HEK293 (cell line): ENCODE measurements at regions not wholly inside any gene's neighbourhood (a gene's known extent, or its start where the extent isn't known, plus 50 kb on each side); places are given as distances from the start of the nearest gene placed in this dataset.
A peak's percentile ranks its signal among the peaks of the same experiment; 100 is the strongest.

ENCODE experiments used
- CTCF ChIA-PET: fragments of 350-600 bp; formaldehyde crosslinking; extraction: SDS; loops from one replicate; lab custom pipeline; 2021; ENCODE audit warnings: antibody characterized with exemption; lab: Yijun Ruan, JAX
- POLR2A ChIA-PET: fragments of 300-600 bp; formaldehyde crosslinking; extraction: SDS; loops from one replicate; lab custom pipeline; 2020; ENCODE audit warnings: antibody characterized with exemption, inconsistent platforms; lab: Yijun Ruan, JAX
- H3K27ac ChIP-seq: fragments of 200-500 bp; sonication (Bioruptor generic); 2 replicates; pipeline ENCODE4 v1.5.1; 2014; ENCODE audit warnings: low read depth, low read length, control low read depth, inconsistent platforms; ENCODE audit errors: extremely low read depth
- H3K36me3 ChIP-seq, 2 experiments: fragments of 200-500 bp in 1 of 2; sonication (Bioruptor generic) in 1 of 2; 1 replicate in 1 of 2; 2 replicates in 1 of 2; pipeline ENCODE4 v1.5.1; 2014 to 2017; ENCODE audit warnings: inconsistent platforms in 2 of 2, low read length in 2 of 2; ENCODE audit not compliant: control insufficient read depth in 2 of 2, insufficient read depth in 1 of 2
- H3K4me1 ChIP-seq: fragments of 200-500 bp; sonication (Bioruptor generic); 2 replicates; pipeline ENCODE4 v1.5.1; 2014; ENCODE audit warnings: mild to moderate bottlenecking, low read length, inconsistent platforms; ENCODE audit not compliant: control insufficient read depth, insufficient read depth
- H3K4me3 ChIP-seq: 2 replicates; pipeline ENCODE4 v1.5.1; 2011; ENCODE audit warnings: low read depth, mild to moderate bottlenecking, control low read depth, low read length, moderate library complexity
- H3K9me3 ChIP-seq: fragments of 200-500 bp; sonication (Bioruptor generic); 2 replicates; pipeline ENCODE4 v1.5.1; 2014; ENCODE audit warnings: low read depth, low read length, inconsistent platforms; ENCODE audit not compliant: control insufficient read depth, insufficient read depth
- BCL11A ChIP-seq: fragments of 450-650 bp; formaldehyde crosslinking; IDR thresholded peaks from 2 replicates; pipeline ENCODE4 v1.5.1; 2016; ENCODE audit warnings: low read depth, missing biosample characterization, missing genetic modification characterization
- EGR2 ChIP-seq: fragments of 450-650 bp; formaldehyde crosslinking; IDR thresholded peaks from 2 replicates; pipeline ENCODE4 v1.5.1; 2016; ENCODE audit warnings: low read depth, missing biosample characterization, missing genetic modification characterization
- KLF1 ChIP-seq: fragments of 450-650 bp; formaldehyde crosslinking; IDR thresholded peaks from 2 replicates; pipeline ENCODE4 v1.5.1; 2016; ENCODE audit warnings: missing biosample characterization, missing genetic modification characterization
- KLF10 ChIP-seq: fragments of 450-650 bp; IDR thresholded peaks from 2 replicates; pipeline ENCODE4 v1.5.1; 2018; ENCODE audit warnings: missing biosample characterization, mild to moderate bottlenecking, missing genetic modification characterization
- MEIS1 ChIP-seq: sonication (generic); formaldehyde crosslinking; IDR thresholded peaks from 2 replicates; pipeline ENCODE4 v1.8.1; 2022; ENCODE audit warnings: missing genetic modification reagents, mild to moderate bottlenecking, borderline replicate concordance
- MYNN ChIP-seq: fragments of 450-650 bp; formaldehyde crosslinking; IDR thresholded peaks from 2 replicates; pipeline ENCODE4 v1.5.1; 2016; ENCODE audit warnings: missing biosample characterization, missing genetic modification characterization, borderline replicate concordance
- ZFHX2 ChIP-seq: fragments of 450-650 bp; formaldehyde crosslinking; conservative IDR thresholded peaks from 2 replicates; pipeline ENCODE4 v1.5.1; 2016; ENCODE audit warnings: missing biosample characterization, missing genetic modification characterization
- ZNF132 ChIP-seq: fragments of 450-650 bp; formaldehyde crosslinking; IDR thresholded peaks from 2 replicates; pipeline ENCODE4 v1.5.1; 2017; ENCODE audit warnings: missing biosample characterization, missing genetic modification characterization, borderline replicate concordance
- ZNF133 ChIP-seq: fragments of 450-650 bp; formaldehyde crosslinking; IDR thresholded peaks from 2 replicates; pipeline ENCODE4 v1.5.1; 2016; ENCODE audit warnings: missing biosample characterization, missing genetic modification characterization
- ZNF311 ChIP-seq: fragments of 450-650 bp; formaldehyde crosslinking; IDR thresholded peaks from 2 replicates; pipeline ENCODE4 v1.5.1; 2017; ENCODE audit warnings: missing biosample characterization, missing genetic modification characterization, borderline replicate concordance
- ZNF335 ChIP-seq: fragments of 450-650 bp; formaldehyde crosslinking; conservative IDR thresholded peaks from 2 replicates; pipeline ENCODE4 v1.5.1; 2016; ENCODE audit warnings: missing biosample characterization, missing genetic modification characterization
- ZNF341 ChIP-seq: fragments of 450-650 bp; formaldehyde crosslinking; IDR thresholded peaks from 2 replicates; pipeline ENCODE4; 2016; ENCODE audit warnings: low read depth, missing biosample characterization, missing genetic modification characterization
- ZNF433 ChIP-seq: fragments of 450-650 bp; formaldehyde crosslinking; IDR thresholded peaks from 2 replicates; pipeline ENCODE4 v1.5.1; 2016; ENCODE audit warnings: missing biosample characterization, missing genetic modification characterization, low read depth
- ZNF600 ChIP-seq: fragments of 450-650 bp; formaldehyde crosslinking; IDR thresholded peaks from 2 replicates; pipeline ENCODE4 v1.5.1; 2016; ENCODE audit warnings: missing biosample characterization, missing genetic modification characterization
- ZNF610 ChIP-seq: fragments of 450-650 bp; formaldehyde crosslinking; IDR thresholded peaks from 2 replicates; pipeline ENCODE4 v1.5.1; 2016; ENCODE audit warnings: missing biosample characterization, missing genetic modification characterization, borderline replicate concordance
- ZNF701 ChIP-seq: fragments of 450-650 bp; formaldehyde crosslinking; IDR thresholded peaks from 2 replicates; pipeline ENCODE4 v1.5.1; 2016; ENCODE audit warnings: missing biosample characterization, missing genetic modification characterization
- ZNF747 ChIP-seq: fragments of 450-650 bp; formaldehyde crosslinking; IDR thresholded peaks from 2 replicates; pipeline ENCODE4 v1.5.1; 2016; ENCODE audit warnings: missing biosample characterization, missing genetic modification characterization
- ZNF776 ChIP-seq: fragments of 450-650 bp; formaldehyde crosslinking; IDR thresholded peaks from 2 replicates; pipeline ENCODE4 v1.5.0; 2017; ENCODE audit warnings: missing biosample characterization, missing genetic modification characterization, borderline replicate concordance
- ZNF830 ChIP-seq: fragments of 450-650 bp; IDR thresholded peaks from 2 replicates; pipeline ENCODE4 v1.5.0; 2018; ENCODE audit warnings: missing biosample characterization, missing genetic modification characterization, low read depth, mild to moderate bottlenecking, moderate library complexity
- ZNF843 ChIP-seq: fragments of 450-650 bp; formaldehyde crosslinking; IDR thresholded peaks from 2 replicates; pipeline ENCODE4 v1.5.1; 2016; ENCODE audit warnings: missing biosample characterization, missing genetic modification characterization
- ZXDB ChIP-seq: fragments of 450-650 bp; formaldehyde crosslinking; IDR thresholded peaks from 2 replicates; pipeline ENCODE4 v1.5.1; 2016; ENCODE audit warnings: missing biosample characterization, missing genetic modification characterization
- TF ChIP-seq, protein P1 (sequence below): fragments of 450-650 bp; formaldehyde crosslinking; IDR thresholded peaks from 2 replicates; pipeline ENCODE4 v1.5.1; 2016; ENCODE audit warnings: missing biosample characterization, missing genetic modification characterization
- TF ChIP-seq, protein P2 (sequence below): fragments of 450-650 bp; formaldehyde crosslinking; IDR thresholded peaks from 2 replicates; pipeline ENCODE4 v1.5.1; 2016; ENCODE audit warnings: missing biosample characterization, missing genetic modification characterization, low read depth
- TF ChIP-seq, protein P3 (sequence below): fragments of 450-650 bp; formaldehyde crosslinking; IDR thresholded peaks from 2 replicates; pipeline ENCODE4 v1.5.1; 2016; ENCODE audit warnings: missing biosample characterization, missing genetic modification characterization
- TF ChIP-seq, protein P4 (sequence below): fragments of 450-650 bp; formaldehyde crosslinking; IDR thresholded peaks from 2 replicates; pipeline ENCODE4 v1.5.1; 2017; ENCODE audit warnings: missing biosample characterization, missing genetic modification characterization

DNA sequence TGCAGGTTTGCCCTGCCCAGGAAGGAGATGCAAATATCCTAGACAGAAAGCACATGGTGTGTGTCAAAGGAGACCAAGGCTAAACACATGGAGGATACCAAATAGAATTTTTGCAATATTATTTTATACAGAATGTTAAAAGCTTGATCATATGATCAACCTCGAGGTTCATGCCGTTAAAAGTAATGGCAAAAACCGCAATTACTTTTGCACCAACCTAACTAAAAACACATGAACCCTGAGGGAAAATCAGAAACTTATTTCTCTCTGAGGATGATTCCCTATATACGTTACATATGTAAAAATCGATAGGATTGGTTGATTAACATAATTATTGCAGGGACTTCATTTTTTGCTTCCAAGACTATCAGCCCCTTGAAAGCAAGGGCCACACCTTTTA is 88.1 kb downstream of the MZT1 start:
- Histone ChIP-seq H3K36me3 (no peaks in the 10 kb centered on the region), H3K27ac (no peak overlapping the region), H3K4me1 (no peaks in the 10 kb centered on the region), H3K9me3 (no peaks in the 10 kb centered on the region), H3K4me3 (no peak overlapping the region)
- POLR2A ChIA-PET = no interaction called here
- TF ChIP-seq MYNN (no peak), ZNF830 (no peak), ZNF843 (tag by site-specific recombination) (no peak), ZNF133 (tag by site-specific recombination) (no peak), MEIS1 (CRISPR knock-in tag) (no peak), ZNF341 (tag by site-specific recombination) (no peak), ZNF132 (tag by site-specific recombination) (no peak), ZNF701 (tag by site-specific recombination) (no peak), KLF1 (tag by site-specific recombination) (no peak)
- TF ChIP-seq, protein P1, sequence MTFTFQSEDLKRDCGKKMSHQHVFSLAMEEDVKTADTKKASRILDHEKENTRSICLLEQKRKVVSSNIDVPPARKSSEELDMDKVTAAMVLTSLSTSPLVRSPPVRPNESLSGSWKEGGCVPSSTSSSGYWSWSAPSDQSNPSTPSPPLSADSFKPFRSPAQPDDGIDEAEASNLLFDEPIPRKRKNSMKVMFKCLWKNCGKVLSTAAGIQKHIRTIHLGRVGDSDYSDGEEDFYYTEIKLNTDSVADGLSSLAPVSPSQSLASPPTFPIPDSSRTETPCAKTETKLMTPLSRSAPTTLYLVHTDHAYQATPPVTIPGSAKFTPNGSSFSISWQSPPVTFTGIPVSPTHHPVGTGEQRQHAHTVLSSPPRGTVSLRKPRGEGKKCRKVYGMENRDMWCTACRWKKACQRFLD (tag by site-specific recombination) = no peak
- CTCF ChIA-PET = interaction anchor here (0.5 kb wide), 1 partner anchor 74 kb away, joined by 3 read pairs; no protein-coding TSS in a partner anchor

DNA sequence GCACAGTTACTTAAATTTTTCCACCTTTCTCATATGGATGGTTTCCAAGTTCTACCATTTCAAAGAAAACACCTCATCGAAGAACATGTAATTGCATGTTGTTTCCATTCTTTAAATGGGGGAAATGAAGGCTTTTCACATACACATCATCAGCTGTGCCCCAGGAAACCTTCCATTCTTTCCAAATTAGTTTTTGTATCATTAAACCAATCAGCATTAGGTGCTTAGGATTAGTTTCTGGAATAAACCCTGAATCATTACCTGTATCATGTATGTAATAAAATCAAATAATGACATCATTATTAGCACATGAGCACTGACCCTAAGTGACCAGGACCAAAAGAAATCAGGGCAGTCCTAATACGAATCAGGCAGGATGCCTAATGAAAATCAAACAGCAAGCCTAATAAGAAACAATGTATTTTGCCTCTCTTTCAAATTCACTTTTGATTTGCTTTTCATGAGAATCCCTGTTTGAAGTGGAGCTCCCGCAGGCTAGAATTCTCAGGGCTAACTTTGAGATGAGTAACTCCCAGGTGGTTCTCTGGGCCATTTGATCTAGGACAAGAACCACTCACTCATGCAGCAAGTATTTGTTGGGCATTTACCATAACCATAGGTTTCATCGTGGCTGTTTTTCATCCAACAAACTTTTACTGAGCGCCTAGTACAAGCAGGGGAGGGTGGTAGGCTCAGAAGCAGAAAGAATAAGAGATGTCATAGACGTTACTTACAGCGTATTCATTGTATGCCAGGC is 89.2 kb downstream of the MZT1 start:
- TF ChIP-seq, protein P2, sequence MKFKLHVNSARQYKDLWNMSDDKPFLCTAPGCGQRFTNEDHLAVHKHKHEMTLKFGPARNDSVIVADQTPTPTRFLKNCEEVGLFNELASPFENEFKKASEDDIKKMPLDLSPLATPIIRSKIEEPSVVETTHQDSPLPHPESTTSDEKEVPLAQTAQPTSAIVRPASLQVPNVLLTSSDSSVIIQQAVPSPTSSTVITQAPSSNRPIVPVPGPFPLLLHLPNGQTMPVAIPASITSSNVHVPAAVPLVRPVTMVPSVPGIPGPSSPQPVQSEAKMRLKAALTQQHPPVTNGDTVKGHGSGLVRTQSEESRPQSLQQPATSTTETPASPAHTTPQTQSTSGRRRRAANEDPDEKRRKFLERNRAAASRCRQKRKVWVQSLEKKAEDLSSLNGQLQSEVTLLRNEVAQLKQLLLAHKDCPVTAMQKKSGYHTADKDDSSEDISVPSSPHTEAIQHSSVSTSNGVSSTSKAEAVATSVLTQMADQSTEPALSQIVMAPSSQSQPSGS (tag by site-specific recombination) = peak; percentile 35; the same call in 1 of the 2 replicates
- TF ChIP-seq ZFHX2 (tag by site-specific recombination) = no peak

DNA sequence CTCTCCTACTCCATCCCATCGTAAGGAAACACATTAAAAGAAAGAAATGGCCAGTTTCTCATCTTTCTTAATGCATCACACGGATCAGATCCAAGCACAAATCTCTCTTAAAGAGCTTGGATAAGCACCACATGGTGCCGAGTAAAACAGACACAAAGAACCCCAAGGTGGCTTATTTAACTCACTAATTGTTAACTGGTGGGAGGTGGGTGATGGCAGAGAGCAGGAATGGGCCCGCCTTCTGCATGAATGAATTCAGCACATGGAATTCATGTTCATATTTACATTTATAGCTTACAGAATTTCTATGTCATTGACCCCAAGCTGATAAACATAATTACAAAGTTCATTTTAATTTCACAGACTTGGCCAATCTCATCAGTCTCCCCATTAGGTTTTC is 89.9 kb downstream of the MZT1 start:
- H3K9me3 ChIP-seq = no peaks in the 10 kb centered on the region
- ChIA-PET CTCF (no interaction called here), POLR2A (no interaction called here)
- H3K27ac ChIP-seq = no peak overlapping the region
- H3K4me3 ChIP-seq = no peak overlapping the region
- H3K4me1 ChIP-seq = no peaks in the 10 kb centered on the region
- no peaks in the 10 kb centered on the region for H3K36me3 ChIP-seq
- TF ChIP-seq, protein P3, sequence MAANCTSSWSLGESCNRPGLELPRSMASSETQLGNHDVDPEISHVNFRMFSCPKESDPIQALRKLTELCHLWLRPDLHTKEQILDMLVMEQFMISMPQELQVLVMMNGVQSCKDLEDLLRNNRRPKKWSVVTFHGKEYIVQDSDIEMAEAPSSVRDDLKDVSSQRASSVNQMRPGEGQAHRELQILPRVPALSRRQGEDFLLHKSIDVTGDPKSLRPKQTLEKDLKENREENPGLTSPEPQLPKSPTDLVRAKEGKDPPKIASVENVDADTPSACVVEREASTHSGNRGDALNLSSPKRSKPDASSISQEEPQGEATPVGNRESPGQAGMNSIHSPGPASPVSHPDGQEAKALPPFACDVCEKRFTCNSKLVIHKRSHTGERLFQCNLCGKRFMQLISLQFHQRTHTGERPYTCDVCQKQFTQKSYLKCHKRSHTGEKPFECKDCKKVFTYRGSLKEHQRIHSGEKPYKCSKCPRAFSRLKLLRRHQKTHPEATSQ = no peak
- no peak for TF ChIP-seq ZNF776 (tag by site-specific recombination)
- no peak for TF ChIP-seq ZXDB (tag by site-specific recombination)
- no peak for TF ChIP-seq ZNF600 (tag by site-specific recombination)
- TF ChIP-seq ZNF311 (tag by site-specific recombination) = no peak
- TF ChIP-seq EGR2 (tag by site-specific recombination) = no peak
- TF ChIP-seq ZNF747 (tag by site-specific recombination) = no peak
- no peak for TF ChIP-seq ZNF610 (tag by site-specific recombination)
- TF ChIP-seq ZNF335 (tag by site-specific recombination) = no peak
- TF ChIP-seq ZNF433 (tag by site-specific recombination) = no peak
- no peak for TF ChIP-seq BCL11A
- TF ChIP-seq, protein P4, sequence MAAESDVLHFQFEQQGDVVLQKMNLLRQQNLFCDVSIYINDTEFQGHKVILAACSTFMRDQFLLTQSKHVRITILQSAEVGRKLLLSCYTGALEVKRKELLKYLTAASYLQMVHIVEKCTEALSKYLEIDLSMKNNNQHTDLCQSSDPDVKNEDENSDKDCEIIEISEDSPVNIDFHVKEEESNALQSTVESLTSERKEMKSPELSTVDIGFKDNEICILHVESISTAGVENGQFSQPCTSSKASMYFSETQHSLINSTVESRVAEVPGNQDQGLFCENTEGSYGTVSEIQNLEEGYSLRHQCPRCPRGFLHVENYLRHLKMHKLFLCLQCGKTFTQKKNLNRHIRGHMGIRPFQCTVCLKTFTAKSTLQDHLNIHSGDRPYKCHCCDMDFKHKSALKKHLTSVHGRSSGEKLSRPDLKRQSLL (tag by site-specific recombination) = no peak
- TF ChIP-seq KLF10 = no peak

More for the DNA sequence above, 89.2 kb downstream of the MZT1 start:
- Histone ChIP-seq H3K9me3 (no peaks in the 10 kb centered on the region), H3K27ac (no peak overlapping the region), H3K4me3 (no peak overlapping the region), H3K36me3 (no peaks in the 10 kb centered on the region), H3K4me1 (no peaks in the 10 kb centered on the region)
- POLR2A ChIA-PET = no interaction called here
- CTCF ChIA-PET = no interaction called here
